Epithelial cell of proximal tubule (primary cell): ENCODE measurements at regions not wholly inside any gene's neighbourhood (a gene's known extent, or its start where the extent isn't known, plus 50 kb on each side); places are given as distances from the start of the nearest gene placed in this dataset.

ENCODE experiments used
- DNase-seq: peaks from one replicate; pipeline ENCODE4 v3.0.0-alpha.2; 2011; ENCODE audit warnings: low read depth
- H3K4me3 ChIP-seq: 2 replicates; pipeline ENCODE4 v1.5.1; 2011; ENCODE audit warnings: low read depth, mild to moderate bottlenecking, low read length
- CTCF ChIP-seq: conservative IDR thresholded peaks from 2 replicates; pipeline ENCODE4 v1.5.1; 2012; ENCODE audit warnings: low read depth, mild to moderate bottlenecking, low read length

- no peak overlapping the region for H3K4me3 ChIP-seq
- no peak for DNase-seq
- TF ChIP-seq CTCF = no peak
Observed at GRCh38 chr21:15164678-15165303, 100.0 kb upstream of the NRIP1 start.

- no peak for TF ChIP-seq CTCF
- no peak for DNase-seq
- H3K4me3 ChIP-seq = no peak overlapping the region
Observed at GRCh38 chr21:15170614-15171013, 105.8 kb upstream of the NRIP1 start.

- TF ChIP-seq CTCF = no peak
- no peak for DNase-seq
- H3K4me3 ChIP-seq = no peak overlapping the region
Observed at GRCh38 chr21:15171546-15171945, 106.7 kb upstream of the NRIP1 start.

- DNase-seq = no peak
- TF ChIP-seq CTCF = no peak
- no peak overlapping the region for H3K4me3 ChIP-seq
Observed at GRCh38 chr21:15172963-15173362, 108.2 kb upstream of the NRIP1 start.

GRCh38 chr21:15174923-15175322 is 110.1 kb upstream of the NRIP1 start:
- TF ChIP-seq CTCF = no peak
- no peak for DNase-seq
- H3K4me3 ChIP-seq = no peak overlapping the region

GRCh38 chr21:15182731-15183130 is 117.9 kb upstream of the NRIP1 start:
- no peak overlapping the region for H3K4me3 ChIP-seq
- no peak for DNase-seq
- no peak for TF ChIP-seq CTCF

GRCh38 chr21:15183813-15184257 is 119.0 kb upstream of the NRIP1 start:
- no peak for TF ChIP-seq CTCF
- H3K4me3 ChIP-seq = no peak overlapping the region

More at GRCh38 chr21:15183813-15184257, 119.0 kb upstream of the NRIP1 start:
- no peak for DNase-seq
